GM12878 (cell line): ENCODE measurements at regions not wholly inside any gene's neighbourhood (a gene's known extent, or its start where the extent isn't known, plus 50 kb on each side); places are given as distances from the start of the nearest gene placed in this dataset.

ENCODE experiments used
- ATAC-seq: fragments of 200-7000 bp; cut with Tn5 transposase; 3 replicates; pipeline ENCODE4 v1.9.1; 2020; ENCODE audit warnings: mild to moderate bottlenecking, moderate library complexity
- BruUV-seq: library from RNA; stranded (reverse); fragments of 400-500 nt; replicated peaks from 2 replicates; lab custom pipeline; 2021; lab: Mats Ljungman, UMichigan
- CTCF ChIA-PET: fragments of 300-600 bp; sonication (Branson Sonifier 250); formaldehyde crosslinking; extraction: SDS; loops from one replicate; lab custom pipeline; 2021; ENCODE audit warnings: inconsistent platforms; lab: Yijun Ruan, JAX
- POLR2A ChIA-PET: fragments of 350-600 bp; formaldehyde crosslinking; extraction: SDS; loops from one replicate; lab custom pipeline; 2021; ENCODE audit warnings: inconsistent platforms; lab: Charles Lee
- RAD21 ChIA-PET: fragments of 300-600 bp; sonication (Branson Sonifier 250); formaldehyde crosslinking; loops from one replicate; lab custom pipeline; 2023; ENCODE audit warnings: antibody characterized with exemption; ENCODE audit not compliant: unreplicated experiment; lab: Charles Lee
- SMC1A ChIA-PET: fragments of 300-600 bp; sonication (Branson Sonifier 250); formaldehyde crosslinking; loops from one replicate; lab custom pipeline; 2023; ENCODE audit not compliant: unreplicated experiment, uncharacterized antibody; lab: Charles Lee
- DNase-seq: peaks from one replicate; pipeline ENCODE4 v3.0.0-alpha.2; 2011; ENCODE audit warnings: low read depth, low spot score
- FAIRE-seq: peaks from 3 replicates; lab custom pipeline; 2011; peaks lifted over from hg19 to GRCh38; lab: Jason Lieb, UNC
- H2AFZ ChIP-seq: 2 replicates; pipeline ENCODE4 v1.6.0; 2011; ENCODE audit warnings: low read depth, low read length, control low read depth; ENCODE audit not compliant: control insufficient read depth
- H3K27ac ChIP-seq: 2 replicates; pipeline ENCODE4 v1.5.1; 2011; ENCODE audit warnings: control low read depth; ENCODE audit not compliant: control insufficient read depth, insufficient read depth
- H3K27me3 ChIP-seq, 2 experiments: replicated peaks in 1 of 2; 2 replicates each; pipeline versions ENCODE4 v1.6.0 to v1.6.1; 2011; ENCODE audit warnings: low read length in 1 of 2; ENCODE audit not compliant: control insufficient read depth in 2 of 2, insufficient read depth in 2 of 2
- H3K36me3 ChIP-seq, 2 experiments: 2 replicates each; pipeline ENCODE4 v1.5.1; 2011; ENCODE audit warnings: low read length in 1 of 2; ENCODE audit not compliant: control insufficient read depth in 2 of 2, insufficient read depth in 2 of 2
- H3K4me1 ChIP-seq: 2 replicates; pipeline ENCODE4 v1.6.1; 2011; ENCODE audit warnings: mild to moderate bottlenecking, low read length, moderate library complexity, mixed read lengths; ENCODE audit not compliant: control insufficient read depth, insufficient read depth
- H3K4me2 ChIP-seq: 2 replicates; pipeline ENCODE4 v1.6.0; 2011; ENCODE audit warnings: control low read depth; ENCODE audit not compliant: control insufficient read depth, insufficient read depth
- H3K4me3 ChIP-seq: fragments of 200-600 bp; sonication (generic); 2 replicates; pipeline ENCODE4 v1.5.1; 2016
- H3K79me2 ChIP-seq: 2 replicates; pipeline ENCODE4 v1.6.0; 2011; ENCODE audit warnings: low read length; ENCODE audit not compliant: control insufficient read depth, insufficient read depth
- H3K9ac ChIP-seq: 2 replicates; pipeline ENCODE4 v1.8.0; 2011; ENCODE audit warnings: low read length, control low read depth, mixed read lengths; ENCODE audit not compliant: control insufficient read depth, insufficient read depth
- H3K9me3 ChIP-seq: replicated peaks from 3 replicates; pipeline ENCODE4 v1.5.1; 2011; ENCODE audit warnings: mild to moderate bottlenecking, low read length; ENCODE audit not compliant: control insufficient read depth, insufficient read depth
- H4K20me1 ChIP-seq: 2 replicates; pipeline ENCODE4 v1.6.0; 2011; ENCODE audit not compliant: control insufficient read depth, insufficient read depth
- BACH1 ChIP-seq: fragments of 450-650 bp; IDR thresholded peaks from 2 replicates; pipeline ENCODE4 v1.6.1; 2017; ENCODE audit warnings: mild to moderate bottlenecking, borderline replicate concordance
- BMI1 ChIP-seq: fragments of 450-650 bp; IDR thresholded peaks from 2 replicates; pipeline ENCODE4 v1.6.1; 2016; ENCODE audit warnings: mild to moderate bottlenecking, moderate library complexity, borderline replicate concordance
- E4F1 ChIP-seq: fragments of 450-650 bp; IDR thresholded peaks from 2 replicates; pipeline ENCODE4 v1.6.1; 2018; ENCODE audit warnings: borderline replicate concordance, mild to moderate bottlenecking; ENCODE audit not compliant: partially characterized antibody
- EZH2 ChIP-seq: IDR thresholded peaks from 2 replicates; pipeline ENCODE4 v1.6.1; 2012; ENCODE audit warnings: low read depth, mild to moderate bottlenecking, control low read depth, inconsistent platforms, low read length, borderline replicate concordance; ENCODE audit not compliant: control insufficient read depth
- KDM1A ChIP-seq: fragments of 200-600 bp; sonication (generic); IDR thresholded peaks from 2 replicates; pipeline ENCODE4 v1.6.1; 2016; ENCODE audit warnings: borderline replicate concordance
- RELA ChIP-seq: fragments of 450-650 bp; IDR thresholded peaks from 2 replicates; pipeline ENCODE4 v1.8.0; 2014; ENCODE audit warnings: borderline replicate concordance; ENCODE audit not compliant: partially characterized antibody
- SPI1 ChIP-seq: IDR thresholded peaks from 2 replicates; pipeline ENCODE4 v1.6.1; 2011; ENCODE audit warnings: low read depth, mild to moderate bottlenecking, low read length, moderate library complexity, borderline replicate concordance; ENCODE audit not compliant: insufficient read depth
- TCF3 ChIP-seq: IDR thresholded peaks from 2 replicates; pipeline ENCODE4 v1.6.1; 2012; ENCODE audit warnings: low read depth, mild to moderate bottlenecking, low read length, borderline replicate concordance; ENCODE audit not compliant: insufficient read depth
- WGBS: methylation state at CpG from one replicate; pipeline ENCODE4 v1.1.6; 2016; ENCODE audit warnings: low lambda C conversion rate; ENCODE audit not compliant: insufficient replicate concordance, insufficient coverage; ENCODE audit errors: missing lambda C conversion rate; 5-methylcytosine and 5-hydroxymethylcytosine counted together
- in situ Hi-C: fragments of 300-500 bp; cut with MboI; formaldehyde crosslinking; loops from 9 replicates; pipeline ENCODE4 v1.14.3; 2018; ENCODE audit warnings: mixed read lengths
- intact Hi-C: fragments of 100-400 bp; cut with micrococcal nuclease; formaldehyde crosslinking; loops from one replicate; pipeline ENCODE4 v1.14.2; 2022; ENCODE audit not compliant: unreplicated experiment
- TF ChIP-seq, protein P1 (sequence below): fragments of 150-350 bp; IDR thresholded peaks from 2 replicates; pipeline ENCODE4 v1.6.1; 2016; ENCODE audit warnings: low read depth, low read length

DNA sequence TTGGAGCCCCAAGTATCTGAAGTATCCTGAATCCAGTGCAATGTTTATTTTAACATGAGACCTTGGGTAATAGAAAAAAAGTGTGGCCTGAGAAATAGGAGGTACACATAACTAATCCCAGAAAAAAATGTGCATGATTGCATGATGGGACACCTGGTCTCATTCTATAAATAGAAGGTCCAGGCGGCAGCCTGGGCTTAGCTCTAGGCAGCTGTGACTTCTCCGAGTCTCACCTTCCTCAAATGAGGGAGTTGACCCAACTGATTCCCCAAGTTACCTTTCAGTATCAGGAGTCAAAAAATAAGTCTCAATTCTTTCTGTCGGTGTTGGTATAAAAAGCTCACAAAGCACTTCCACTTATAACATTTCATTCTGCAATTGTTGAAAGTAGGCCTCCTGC is 65.9 kb upstream of the CCDC190 start:
- Histone ChIP-seq H3K9me3 (no peaks in the 10 kb centered on the region), H3K4me1 (no peaks in the 10 kb centered on the region), H3K4me2 (no peak overlapping the region), H3K79me2 (no peaks in the 10 kb centered on the region), H3K4me3 (no peak overlapping the region), H3K9ac (no peak overlapping the region), H3K27ac (no peak overlapping the region), H3K36me3 (no peaks in the 10 kb centered on the region), H2AFZ (no peak overlapping the region), H4K20me1 (no peaks in the 10 kb centered on the region), H3K27me3 (no peaks in the 10 kb centered on the region; a peak in 1 of 4 replicates)
- BruUV-seq: no TSS peak
- intact Hi-C loops: no loop called here
- ChIA-PET SMC1A (interaction anchor here (1.8 to 2.0 kb wide), 2 partner anchors 10 to 12 kb away, joined by 4 read pairs; no protein-coding TSS in a partner anchor), CTCF (no interaction called here), POLR2A (no interaction called here), RAD21 (no interaction called here)
- 21% methylated on average over 3 of the region's 3 CpGs for WGBS
- no peak for DNase-seq
- no peak for ATAC-seq
- TF ChIP-seq EZH2 (no peak), SPI1 (no peak), TCF3 (no peak), E4F1 (no peak), KDM1A (no peak), BMI1 (no peak), BACH1 (no peak), RELA (no peak)
- TF ChIP-seq, protein P1, sequence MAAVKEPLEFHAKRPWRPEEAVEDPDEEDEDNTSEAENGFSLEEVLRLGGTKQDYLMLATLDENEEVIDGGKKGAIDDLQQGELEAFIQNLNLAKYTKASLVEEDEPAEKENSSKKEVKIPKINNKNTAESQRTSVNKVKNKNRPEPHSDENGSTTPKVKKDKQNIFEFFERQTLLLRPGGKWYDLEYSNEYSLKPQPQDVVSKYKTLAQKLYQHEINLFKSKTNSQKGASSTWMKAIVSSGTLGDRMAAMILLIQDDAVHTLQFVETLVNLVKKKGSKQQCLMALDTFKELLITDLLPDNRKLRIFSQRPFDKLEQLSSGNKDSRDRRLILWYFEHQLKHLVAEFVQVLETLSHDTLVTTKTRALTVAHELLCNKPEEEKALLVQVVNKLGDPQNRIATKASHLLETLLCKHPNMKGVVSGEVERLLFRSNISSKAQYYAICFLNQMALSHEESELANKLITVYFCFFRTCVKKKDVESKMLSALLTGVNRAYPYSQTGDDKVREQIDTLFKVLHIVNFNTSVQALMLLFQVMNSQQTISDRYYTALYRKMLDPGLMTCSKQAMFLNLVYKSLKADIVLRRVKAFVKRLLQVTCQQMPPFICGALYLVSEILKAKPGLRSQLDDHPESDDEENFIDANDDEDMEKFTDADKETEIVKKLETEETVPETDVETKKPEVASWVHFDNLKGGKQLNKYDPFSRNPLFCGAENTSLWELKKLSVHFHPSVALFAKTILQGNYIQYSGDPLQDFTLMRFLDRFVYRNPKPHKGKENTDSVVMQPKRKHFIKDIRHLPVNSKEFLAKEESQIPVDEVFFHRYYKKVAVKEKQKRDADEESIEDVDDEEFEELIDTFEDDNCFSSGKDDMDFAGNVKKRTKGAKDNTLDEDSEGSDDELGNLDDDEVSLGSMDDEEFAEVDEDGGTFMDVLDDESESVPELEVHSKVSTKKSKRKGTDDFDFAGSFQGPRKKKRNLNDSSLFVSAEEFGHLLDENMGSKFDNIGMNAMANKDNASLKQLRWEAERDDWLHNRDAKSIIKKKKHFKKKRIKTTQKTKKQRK: no peak
- in situ Hi-C loops: no loop called here
- FAIRE-seq: no peak
